ENCODE measurements at regions not wholly inside any gene's neighbourhood (a gene's known extent, or its start where the extent isn't known, plus 50 kb on each side); places are given as distances from the start of the nearest gene placed in this dataset.

DNA sequence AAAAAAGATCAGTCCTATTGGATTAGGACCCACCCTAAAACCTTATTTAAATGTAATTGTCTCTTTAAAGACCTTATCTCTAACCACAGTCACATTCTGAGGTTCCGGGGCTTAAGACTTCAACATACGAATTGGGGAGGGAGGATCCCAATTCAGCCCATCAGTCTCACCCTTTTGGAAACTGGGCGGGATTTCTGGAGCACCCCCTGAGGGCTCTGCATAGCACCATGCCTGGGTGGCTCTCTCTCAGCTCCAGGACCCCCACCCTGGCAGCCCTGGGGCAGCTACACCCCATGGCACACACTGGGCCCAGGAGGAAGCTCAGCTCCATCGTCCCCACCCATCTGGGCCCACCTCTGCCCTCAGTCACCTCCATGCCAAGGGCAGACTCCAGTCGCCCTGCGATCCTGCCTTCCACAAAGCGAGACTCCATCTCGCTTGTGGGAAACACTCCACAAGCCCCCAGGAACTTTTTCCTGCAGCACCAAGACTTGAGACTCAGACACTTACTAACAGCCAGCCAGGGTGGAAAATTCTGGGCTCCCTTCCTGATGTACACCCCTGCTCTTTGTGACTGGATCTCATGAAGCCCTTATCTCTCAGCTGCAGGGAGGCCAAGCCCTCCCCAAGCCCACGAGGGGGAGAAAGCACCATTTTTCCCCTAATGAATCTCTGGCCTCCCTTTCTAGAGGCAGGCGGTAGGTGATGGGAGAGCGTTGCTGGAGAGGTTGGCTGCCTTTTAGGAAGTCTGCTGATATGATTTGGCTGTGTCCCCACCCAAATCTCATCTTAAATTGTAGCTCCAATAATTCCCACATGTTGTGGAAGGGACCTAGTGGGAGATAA, 90.8 kb upstream of the KDM7A start:
- Histone ChIP-seq H4K20me1 (replicated peaks; ENCODE audit: control insufficient read depth, extremely low read depth, insufficient read depth, low read length) (no peaks in the 10 kb centered on the region), H3K4me3 (replicated peaks in 1 of 3; ENCODE audit: insufficient read depth in 1 of 3, low read depth in 1 of 3, low read length in 3 of 3) (no peak overlapping the region), H3K79me2 (ENCODE audit: control insufficient read depth, insufficient read depth, low read length) (no peaks in the 10 kb centered on the region), H3K36me3 (ENCODE audit: control insufficient read depth in 2 of 2, extremely low read depth in 1 of 2, insufficient read depth in 2 of 2, low read length in 2 of 2) (no peaks in the 10 kb centered on the region), H3K27ac (ENCODE audit: insufficient read depth, low read depth, low read length) (no peak overlapping the region), H3K4me2 (ENCODE audit: insufficient read depth, low read length) (no peak overlapping the region), H3K9ac (replicated peaks; ENCODE audit: extremely low read depth, insufficient read depth, low read length) (no peak overlapping the region), H2AFZ (ENCODE audit: low read depth, low read length) (no peak overlapping the region), H3K27me3 (ENCODE audit: control insufficient read depth in 2 of 2, insufficient read depth in 2 of 2, low read length in 2 of 2) (no peaks in the 10 kb centered on the region), H3K9me1 (replicated peaks; ENCODE audit: control insufficient read depth, extremely low read depth, insufficient read depth, low read length) (no peaks in the 10 kb centered on the region), H3K9me3 (replicated peaks; ENCODE audit: control insufficient read depth, insufficient read depth, low read length) (no peaks in the 10 kb centered on the region), H3K4me1 (ENCODE audit: control insufficient read depth, extremely low read depth, insufficient read depth, low read length) (no peaks in the 10 kb centered on the region)
- dilution Hi-C loops (cut with MboI; ENCODE audit: extremely low pct_ligation_motif_present, low sequenced_read_pairs) (no loop called here), intact Hi-C loops (cut with micrococcal nuclease) (no loop called here)
- TF ChIP-seq EZH2 (IDR thresholded peaks at IDR 0.05; ENCODE audit: borderline replicate concordance, low read depth, low read length, severe bottlenecking) (no peak), POLR2A (IDR thresholded peaks at IDR 0.05; ENCODE audit: low read depth, low read length) (no peak), JUN (IDR thresholded peaks at IDR 0.05; ENCODE audit: borderline replicate concordance, insufficient read depth, insufficient read length, low read depth) (no peak), MYC (IDR thresholded peaks at IDR 0.05; ENCODE audit: low read depth, low read length) (no peak), GATA2 (IDR thresholded peaks at IDR 0.05; ENCODE audit: insufficient read depth, insufficient read length, low read depth, low read length) (no peak), FOS (IDR thresholded peaks at IDR 0.05; ENCODE audit: borderline replicate concordance, insufficient read depth, low read length) (no peak), POLR2AphosphoS5 (IDR thresholded peaks at IDR 0.05; ENCODE audit: insufficient read depth, low read depth, low read length) (no peak)
- TF ChIP-seq, protein P1, sequence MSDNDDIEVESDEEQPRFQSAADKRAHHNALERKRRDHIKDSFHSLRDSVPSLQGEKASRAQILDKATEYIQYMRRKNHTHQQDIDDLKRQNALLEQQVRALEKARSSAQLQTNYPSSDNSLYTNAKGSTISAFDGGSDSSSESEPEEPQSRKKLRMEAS (IDR thresholded peaks at IDR 0.05; ENCODE audit: insufficient read depth, insufficient read length) = no peak
- TF ChIP-seq, protein P2, sequence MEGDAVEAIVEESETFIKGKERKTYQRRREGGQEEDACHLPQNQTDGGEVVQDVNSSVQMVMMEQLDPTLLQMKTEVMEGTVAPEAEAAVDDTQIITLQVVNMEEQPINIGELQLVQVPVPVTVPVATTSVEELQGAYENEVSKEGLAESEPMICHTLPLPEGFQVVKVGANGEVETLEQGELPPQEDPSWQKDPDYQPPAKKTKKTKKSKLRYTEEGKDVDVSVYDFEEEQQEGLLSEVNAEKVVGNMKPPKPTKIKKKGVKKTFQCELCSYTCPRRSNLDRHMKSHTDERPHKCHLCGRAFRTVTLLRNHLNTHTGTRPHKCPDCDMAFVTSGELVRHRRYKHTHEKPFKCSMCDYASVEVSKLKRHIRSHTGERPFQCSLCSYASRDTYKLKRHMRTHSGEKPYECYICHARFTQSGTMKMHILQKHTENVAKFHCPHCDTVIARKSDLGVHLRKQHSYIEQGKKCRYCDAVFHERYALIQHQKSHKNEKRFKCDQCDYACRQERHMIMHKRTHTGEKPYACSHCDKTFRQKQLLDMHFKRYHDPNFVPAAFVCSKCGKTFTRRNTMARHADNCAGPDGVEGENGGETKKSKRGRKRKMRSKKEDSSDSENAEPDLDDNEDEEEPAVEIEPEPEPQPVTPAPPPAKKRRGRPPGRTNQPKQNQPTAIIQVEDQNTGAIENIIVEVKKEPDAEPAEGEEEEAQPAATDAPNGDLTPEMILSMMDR (IDR thresholded peaks at IDR 0.05; ENCODE audit: extremely low read depth in 1 of 2, insufficient read depth in 1 of 2, low read depth in 1 of 2, low read length in 2 of 2) = no peak
- POLR2A ChIA-PET = no interaction called here
- BruUV-seq (replicated peaks) = no TSS peak
- CTCF ChIA-PET = no interaction called here
- no peak for DNase-seq (ENCODE audit: low read depth, low spot score)
- FAIRE-seq = no peak
